K562 (cell line): ENCODE measurements at regions not wholly inside any gene's neighbourhood (a gene's known extent, or its start where the extent isn't known, plus 50 kb on each side); places are given as distances from the start of the nearest gene placed in this dataset.

ENCODE experiments used
- E2F8 ChIP-seq: fragments of 450-650 bp; IDR thresholded peaks from 2 replicates; pipeline ENCODE4 v1.7.1; 2018; ENCODE audit warnings: mild to moderate bottlenecking, low read depth; ENCODE audit not compliant: partially characterized antibody
- HEY1 ChIP-seq: fragments of 250-450 bp; sonication (Bioruptor Pico); IDR thresholded peaks from 2 replicates; pipeline ENCODE4 v1.5.0; 2020; ENCODE audit warnings: mild to moderate bottlenecking, moderate library complexity, borderline replicate concordance
- KAT8 ChIP-seq: fragments of 450-650 bp; IDR thresholded peaks from 2 replicates; pipeline ENCODE4 v1.6.1; 2016; ENCODE audit warnings: low read depth, mild to moderate bottlenecking
- NR4A1 ChIP-seq, 2 experiments: fragments of 250-450 bp in 1 of 2; fragments of 450-650 bp in 1 of 2; sonication (Bioruptor Pico) in 1 of 2; IDR thresholded peaks; 2 replicates each; pipeline versions ENCODE4 v1.4.0 to v1.6.1; 2016 to 2020; ENCODE audit warnings: mild to moderate bottlenecking in 2 of 2, missing compliant biosample characterization in 1 of 2, missing genetic modification characterization in 1 of 2, moderate library complexity in 1 of 2
- PATZ1 ChIP-seq: fragments of 250-450 bp; sonication (Bioruptor Pico); IDR thresholded peaks from 2 replicates; pipeline ENCODE4 v1.5.0; 2020; ENCODE audit warnings: mild to moderate bottlenecking, borderline replicate concordance
- SLC30A9 ChIP-seq: fragments of 250-450 bp; sonication (Bioruptor Pico); IDR thresholded peaks from 2 replicates; pipeline ENCODE4 v1.8.0; 2022; ENCODE audit warnings: mild to moderate bottlenecking, moderate library complexity
- ZBTB26 ChIP-seq: fragments of 450-650 bp; formaldehyde crosslinking; IDR thresholded peaks from 2 replicates; pipeline ENCODE4 v1.4.0; 2022; ENCODE audit warnings: missing genetic modification characterization
- ZNF124 ChIP-seq: sonication (generic); formaldehyde crosslinking; IDR thresholded peaks from 2 replicates; pipeline ENCODE4 v1.8.1; 2022; ENCODE audit warnings: missing genetic modification reagents
- ZNF407 ChIP-seq: fragments of 450-650 bp; IDR thresholded peaks from 2 replicates; pipeline ENCODE4 v1.6.1; 2016; ENCODE audit warnings: low read depth
- ZNF584 ChIP-seq: fragments of 200-800 bp; sonication (Bioruptor generic); IDR thresholded peaks from 2 replicates; pipeline ENCODE4 v1.6.1; 2016; ENCODE audit warnings: low read depth, mild to moderate bottlenecking, missing genetic modification characterization, missing compliant biosample characterization
- ZNF699 ChIP-seq: fragments of 250-450 bp; sonication (Bioruptor Pico); IDR thresholded peaks from 2 replicates; pipeline ENCODE4 v1.8.0; 2021; ENCODE audit warnings: mild to moderate bottlenecking, moderate library complexity; ENCODE audit not compliant: insufficient replicate concordance

GRCh38 chr16:85327731-85328675, 215.7 kb upstream of the CIBAR2 start (continued):
- TF ChIP-seq ZNF407 (no peak), ZBTB26 (CRISPR knock-in tag) (no peak), KAT8 (no peak), ZNF699 (CRISPR knock-in tag) (no peak), NR4A1 (CRISPR knock-in tag; IDR thresholded peaks at IDR 0.05) (no peak; the same call in 1 of the 2 replicates), NR4A1 (tag; IDR thresholded peaks at IDR 0.05) (no peak; the same call in none of the 2 replicates), ZNF584 (CRISPR knock-in tag) (no peak), PATZ1 (CRISPR knock-in tag) (no peak), HEY1 (no peak), SLC30A9 (CRISPR knock-in tag) (no peak), E2F8 (no peak), ZNF124 (no peak)
